GOT3 (cell line): ENCODE measurements at regions not wholly inside any gene's neighbourhood (a gene's known extent, or its start where the extent isn't known, plus 50 kb on each side); places are given as distances from the start of the nearest gene placed in this dataset.

ENCODE experiments used
- DNase-seq: peaks from one replicate; lab custom pipeline; 2025; ENCODE audit warnings: mixed read lengths; lab: John Stamatoyannopoulos, UW

- no peak for DNase-seq
These were observed 260.9 kb upstream of the HES1 start for GRCh38 chr3:193874997-193875593.

GRCh38 chr3:193875601-193876321 is 260.2 kb upstream of the HES1 start:
- DNase-seq = no peak

- no peak for DNase-seq
These were observed 256.7 kb upstream of the HES1 start for GRCh38 chr3:193879099-193879863.

- no peak for DNase-seq
These were observed 256.1 kb upstream of the HES1 start for GRCh38 chr3:193879864-193880242.

GRCh38 chr3:193882091-193882490 is 253.9 kb upstream of the HES1 start:
- DNase-seq = no peak

- DNase-seq = no peak
These were observed 252.4 kb upstream of the HES1 start for GRCh38 chr3:193883551-193883950.

GRCh38 chr3:193884027-193884426 is 251.9 kb upstream of the HES1 start:
- DNase-seq = no peak

- DNase-seq = no peak
These were observed 251.3 kb upstream of the HES1 start for GRCh38 chr3:193884652-193885051.

GRCh38 chr3:193885832-193886231 is 250.1 kb upstream of the HES1 start:
- DNase-seq = no peak

GRCh38 chr3:193890016-193890897 is 245.7 kb upstream of the HES1 start:
- no peak for DNase-seq

- DNase-seq = no peak
These were observed 241.7 kb upstream of the HES1 start for GRCh38 chr3:193894121-193894863.

- DNase-seq = no peak
These were observed 240.5 kb upstream of the HES1 start for GRCh38 chr3:193895409-193895808.

GRCh38 chr3:193896419-193896818 is 239.5 kb upstream of the HES1 start:
- DNase-seq = no peak

- no peak for DNase-seq
These were observed 238.7 kb upstream of the HES1 start for GRCh38 chr3:193897288-193897687.

GRCh38 chr3:193897731-193898180 is 238.2 kb upstream of the HES1 start:
- DNase-seq = no peak

GRCh38 chr3:193899001-193899400 is 236.9 kb upstream of the HES1 start:
- no peak for DNase-seq

- no peak for DNase-seq
These were observed 234.9 kb upstream of the HES1 start for GRCh38 chr3:193901007-193901406.

- no peak for DNase-seq
These were observed 233.1 kb upstream of the HES1 start for GRCh38 chr3:193902607-193903511.

GRCh38 chr3:193903512-193903817 is 232.5 kb upstream of the HES1 start:
- no peak for DNase-seq

- DNase-seq = no peak
These were observed 232.0 kb upstream of the HES1 start for GRCh38 chr3:193903966-193904365.
